ENCODE measurements at regions not wholly inside any gene's neighbourhood (a gene's known extent, or its start where the extent isn't known, plus 50 kb on each side); places are given as distances from the start of the nearest gene placed in this dataset.

DNA sequence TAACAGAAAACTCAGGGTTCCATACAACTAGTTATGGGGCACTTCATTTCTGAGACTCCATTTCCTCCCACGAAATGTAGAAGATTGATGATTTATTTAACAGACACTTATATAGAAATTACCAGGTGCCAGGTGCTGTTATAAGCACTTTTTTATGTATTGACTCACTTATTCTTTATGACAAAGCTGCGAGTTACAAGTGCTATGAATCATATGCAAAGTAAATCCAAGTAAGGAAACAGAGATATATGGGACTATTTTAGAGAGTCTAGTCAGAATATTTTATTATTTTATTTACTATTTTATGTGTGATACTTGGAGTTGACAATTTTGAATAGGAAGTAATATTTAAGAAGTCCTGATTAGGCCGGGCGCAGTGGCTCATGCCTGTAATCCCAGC, 822.8 kb upstream of the C9orf72 start:
- H3K27me3 ChIP-seq (ENCODE audit: insufficient read depth, low read length, poor library complexity, severe bottlenecking) = no peaks in the 10 kb centered on the region
- H3K4me1 ChIP-seq (ENCODE audit: insufficient read depth, low read length, poor library complexity, severe bottlenecking) = no peaks in the 10 kb centered on the region
- TF ChIP-seq, protein P1, sequence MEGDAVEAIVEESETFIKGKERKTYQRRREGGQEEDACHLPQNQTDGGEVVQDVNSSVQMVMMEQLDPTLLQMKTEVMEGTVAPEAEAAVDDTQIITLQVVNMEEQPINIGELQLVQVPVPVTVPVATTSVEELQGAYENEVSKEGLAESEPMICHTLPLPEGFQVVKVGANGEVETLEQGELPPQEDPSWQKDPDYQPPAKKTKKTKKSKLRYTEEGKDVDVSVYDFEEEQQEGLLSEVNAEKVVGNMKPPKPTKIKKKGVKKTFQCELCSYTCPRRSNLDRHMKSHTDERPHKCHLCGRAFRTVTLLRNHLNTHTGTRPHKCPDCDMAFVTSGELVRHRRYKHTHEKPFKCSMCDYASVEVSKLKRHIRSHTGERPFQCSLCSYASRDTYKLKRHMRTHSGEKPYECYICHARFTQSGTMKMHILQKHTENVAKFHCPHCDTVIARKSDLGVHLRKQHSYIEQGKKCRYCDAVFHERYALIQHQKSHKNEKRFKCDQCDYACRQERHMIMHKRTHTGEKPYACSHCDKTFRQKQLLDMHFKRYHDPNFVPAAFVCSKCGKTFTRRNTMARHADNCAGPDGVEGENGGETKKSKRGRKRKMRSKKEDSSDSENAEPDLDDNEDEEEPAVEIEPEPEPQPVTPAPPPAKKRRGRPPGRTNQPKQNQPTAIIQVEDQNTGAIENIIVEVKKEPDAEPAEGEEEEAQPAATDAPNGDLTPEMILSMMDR (conservative IDR thresholded peaks at IDR 0.05; ENCODE audit: low read length) = no peak
- no peak for TF ChIP-seq EZH2phosphoT487 (IDR thresholded peaks at IDR 0.05; ENCODE audit: borderline replicate concordance)
- H3K9ac ChIP-seq (ENCODE audit: low read depth, low read length, poor library complexity, severe bottlenecking) = no peak overlapping the region
- H3K4me3 ChIP-seq (ENCODE audit: low read length, poor library complexity, severe bottlenecking) = no peak overlapping the region
- no peaks in the 10 kb centered on the region for H3K9me2 ChIP-seq (replicated peaks; ENCODE audit: low read depth, low read length)
- no peaks in the 10 kb centered on the region for H3K9me3 ChIP-seq (ENCODE audit: insufficient read depth, low read depth, low read length)
- no peaks in the 10 kb centered on the region for H3F3A ChIP-seq (ENCODE audit: low read depth)
- H4K20me1 ChIP-seq (ENCODE audit: insufficient read depth, low read length, poor library complexity, severe bottlenecking) = no peaks in the 10 kb centered on the region
- no peak overlapping the region for H3K4me2 ChIP-seq (ENCODE audit: low read depth, low read length, poor library complexity, severe bottlenecking)
- H3K79me2 ChIP-seq (ENCODE audit: insufficient read depth, low read length) = no peaks in the 10 kb centered on the region
- H3K36me3 ChIP-seq (ENCODE audit: insufficient read depth, low read length) = no peaks in the 10 kb centered on the region
- no peak overlapping the region for H2AFZ ChIP-seq (ENCODE audit: low read length)

DNA sequence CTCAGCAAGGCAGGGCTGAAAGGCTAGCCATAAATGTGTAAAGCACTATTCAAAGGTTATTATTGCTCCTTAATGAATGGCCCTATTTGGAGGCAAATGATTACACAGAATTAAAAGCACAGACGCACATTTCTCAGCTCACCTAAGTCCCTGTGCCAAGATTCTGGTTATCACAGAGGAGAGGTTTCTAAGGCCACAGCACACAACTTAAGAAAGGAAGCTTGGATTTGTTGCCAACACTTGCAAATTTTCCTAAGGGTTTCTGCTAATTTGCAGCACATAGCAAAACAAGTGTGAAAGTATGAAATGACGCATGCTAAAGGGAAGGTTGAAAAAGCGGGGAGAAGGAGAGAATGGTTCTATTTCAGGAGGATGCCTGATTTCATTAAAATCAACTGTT, 834.1 kb upstream of the C9orf72 start:
- Histone ChIP-seq H3F3A (ENCODE audit: low read depth) (no peaks in the 10 kb centered on the region), H3K4me2 (ENCODE audit: low read depth, low read length, poor library complexity, severe bottlenecking) (no peak overlapping the region), H4K20me1 (ENCODE audit: insufficient read depth, low read length, poor library complexity, severe bottlenecking) (no peaks in the 10 kb centered on the region), H3K36me3 (ENCODE audit: insufficient read depth, low read length) (no peaks in the 10 kb centered on the region), H3K9me2 (replicated peaks; ENCODE audit: low read depth, low read length) (no peaks in the 10 kb centered on the region), H3K9ac (ENCODE audit: low read depth, low read length, poor library complexity, severe bottlenecking) (no peak overlapping the region), H3K4me3 (ENCODE audit: low read length, poor library complexity, severe bottlenecking) (no peak overlapping the region), H3K27me3 (ENCODE audit: insufficient read depth, low read length, poor library complexity, severe bottlenecking) (no peaks in the 10 kb centered on the region), H3K9me3 (ENCODE audit: insufficient read depth, low read depth, low read length) (no peaks in the 10 kb centered on the region), H2AFZ (ENCODE audit: low read length) (no peak overlapping the region), H3K79me2 (ENCODE audit: insufficient read depth, low read length) (no peaks in the 10 kb centered on the region), H3K4me1 (ENCODE audit: insufficient read depth, low read length, poor library complexity, severe bottlenecking) (no peaks in the 10 kb centered on the region)
- TF ChIP-seq, protein P1 (conservative IDR thresholded peaks at IDR 0.05; ENCODE audit: low read length) = no peak
- no peak for TF ChIP-seq EZH2phosphoT487 (IDR thresholded peaks at IDR 0.05; ENCODE audit: borderline replicate concordance)

DNA sequence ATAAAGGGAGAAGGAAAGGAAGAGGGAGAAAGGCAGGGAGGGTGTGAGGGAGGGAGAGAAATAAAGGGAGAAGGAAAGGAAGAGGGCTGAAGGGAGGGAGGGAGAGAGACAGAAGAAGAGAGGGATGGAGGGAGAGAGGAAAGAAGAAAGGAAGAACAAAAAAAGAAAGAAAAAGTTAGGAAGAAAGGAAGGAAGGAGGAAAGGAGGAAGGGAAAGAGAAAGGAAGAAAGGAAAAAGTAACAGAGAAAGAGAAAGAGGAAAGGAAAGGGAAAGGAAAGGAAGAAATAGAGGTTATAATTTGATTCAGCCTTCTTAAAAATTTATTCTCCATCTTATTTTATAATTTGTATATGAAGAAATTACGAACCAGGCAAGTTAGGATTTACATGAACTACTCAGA, 836.6 kb upstream of the C9orf72 start:
- TF ChIP-seq, protein P1 (conservative IDR thresholded peaks at IDR 0.05; ENCODE audit: low read length) = no peak
- no peak for TF ChIP-seq EZH2phosphoT487 (IDR thresholded peaks at IDR 0.05; ENCODE audit: borderline replicate concordance)

More for the DNA sequence above, 836.6 kb upstream of the C9orf72 start:
- H3K4me1 ChIP-seq (ENCODE audit: insufficient read depth, low read length, poor library complexity, severe bottlenecking) = no peaks in the 10 kb centered on the region
- no peaks in the 10 kb centered on the region for H3K27me3 ChIP-seq (ENCODE audit: insufficient read depth, low read length, poor library complexity, severe bottlenecking)
- H3K9ac ChIP-seq (ENCODE audit: low read depth, low read length, poor library complexity, severe bottlenecking) = no peak overlapping the region
- no peaks in the 10 kb centered on the region for H3F3A ChIP-seq (ENCODE audit: low read depth)
- no peaks in the 10 kb centered on the region for H3K79me2 ChIP-seq (ENCODE audit: insufficient read depth, low read length)
- H2AFZ ChIP-seq (ENCODE audit: low read length) = no peak overlapping the region
- no peaks in the 10 kb centered on the region for H3K9me3 ChIP-seq (ENCODE audit: insufficient read depth, low read depth, low read length)
- H4K20me1 ChIP-seq (ENCODE audit: insufficient read depth, low read length, poor library complexity, severe bottlenecking) = no peaks in the 10 kb centered on the region
- no peak overlapping the region for H3K4me3 ChIP-seq (ENCODE audit: low read length, poor library complexity, severe bottlenecking)
- H3K36me3 ChIP-seq (ENCODE audit: insufficient read depth, low read length) = no peaks in the 10 kb centered on the region
- no peak overlapping the region for H3K4me2 ChIP-seq (ENCODE audit: low read depth, low read length, poor library complexity, severe bottlenecking)
- H3K9me2 ChIP-seq (replicated peaks; ENCODE audit: low read depth, low read length) = no peaks in the 10 kb centered on the region

All from Loucy (cell line).